Activated CD4-positive, alpha-beta T cell treated with anti-CD3 and anti-CD28 coated beads for 36 hours (primary cell): ENCODE measurements at regions not wholly inside any gene's neighbourhood (a gene's known extent, or its start where the extent isn't known, plus 50 kb on each side); places are given as distances from the start of the nearest gene placed in this dataset.
"Not testable (repeated sequence)": the region's sequence is repeated elsewhere in the genome, so short reads cannot be mapped to it uniquely, and the experiment has no call there.

Experiments used
- ATAC-seq: fragments of 200-7000 bp; cut with Tn5 transposase; one replicate; pipeline ENCODE4 v1.10.0; 2021; ENCODE audit warnings: mild to moderate bottlenecking, moderate library complexity
- CTCF ChIA-PET: fragments of 350-600 bp; sonication (Branson Sonifier 250); formaldehyde crosslinking; loops from one replicate; lab custom pipeline; 2021; ENCODE audit warnings: antibody characterized with exemption; lab: Charles Lee
- POLR2A ChIA-PET: fragments of 350-600 bp; sonication (Branson Sonifier 250); formaldehyde crosslinking; loops from one replicate; lab custom pipeline; 2021; ENCODE audit warnings: antibody characterized with exemption, inconsistent platforms; lab: Charles Lee
- DNase-seq: peaks from one replicate; pipeline ENCODE4 v3.0.0-alpha.2; 2020
- H3K27ac Mint-ChIP-seq: one replicate; pipeline ENCODE4 v1.8.0; 2021; ENCODE audit warnings: mixed read lengths
- H3K27me3 Mint-ChIP-seq: one replicate; pipeline ENCODE4 v1.8.0; 2021; ENCODE audit warnings: mixed read lengths
- H3K36me3 Mint-ChIP-seq: one replicate; pipeline ENCODE4 v1.8.0; 2021; ENCODE audit warnings: low read depth, mixed read lengths
- H3K4me1 Mint-ChIP-seq: one replicate; pipeline ENCODE4 v1.8.0; 2021; ENCODE audit warnings: mixed read lengths
- H3K4me3 Mint-ChIP-seq: one replicate; pipeline ENCODE4 v1.8.0; 2021; ENCODE audit warnings: mild to moderate bottlenecking, moderate library complexity, mixed read lengths
- H3K9me3 Mint-ChIP-seq: one replicate; pipeline ENCODE4 v1.8.0; 2021; ENCODE audit warnings: low read depth, mixed read lengths
- intact Hi-C, 2 experiments: fragments of 100-400 bp; cut with DNase I in 1 of 2; cut with micrococcal nuclease in 1 of 2; formaldehyde crosslinking; loops; one replicate each; pipeline versions ENCODE4 v1.14.2 to v1.15.1; 2022 to 2024; cut with DNase I, micrococcal nuclease

GRCh38 chr22:48718818-48719500 lies 1108.7 kb downstream of the BRD1 start:
- ChIA-PET POLR2A (no interaction called here), CTCF (no interaction called here)
- peaks cover 5% of the 10 kb centered on the region for H3K9me3 Mint-ChIP-seq
- H3K36me3 Mint-ChIP-seq, result no peaks in the 10 kb centered on the region
- intact Hi-C loops, result no loop called here
- H3K4me1 Mint-ChIP-seq, result no peaks in the 10 kb centered on the region
- no peak overlapping the region for H3K4me3 Mint-ChIP-seq
- no peak for ATAC-seq
- no peak overlapping the region for H3K27ac Mint-ChIP-seq
- DNase-seq, result no peak
- peaks cover 14% of the 10 kb centered on the region for H3K27me3 Mint-ChIP-seq

GRCh38 chr22:48717883-48718817 lies 1109.5 kb downstream of the BRD1 start:
- ChIA-PET POLR2A (no interaction called here), CTCF (no interaction called here)
- peaks cover 5% of the 10 kb centered on the region for H3K9me3 Mint-ChIP-seq
- H3K27ac Mint-ChIP-seq, result no peak overlapping the region
- DNase-seq (no peak), ATAC-seq (no peak)
- H3K4me3 Mint-ChIP-seq, result no peak overlapping the region
- peaks cover 14% of the 10 kb centered on the region for H3K27me3 Mint-ChIP-seq
- intact Hi-C loops, result no loop called here
- H3K4me1 Mint-ChIP-seq, result no peaks in the 10 kb centered on the region
- no peaks in the 10 kb centered on the region for H3K36me3 Mint-ChIP-seq

- ChIA-PET POLR2A (no interaction called here), CTCF (no interaction called here)
- intact Hi-C loops, result no loop called here
- Mint-ChIP-seq H3K4me3 (no peak overlapping the region), H3K27me3 (peaks cover 13% of the 10 kb centered on the region), H3K27ac (no peak overlapping the region), H3K4me1 (no peaks in the 10 kb centered on the region), H3K9me3 (peaks cover 5% of the 10 kb centered on the region), H3K36me3 (no peaks in the 10 kb centered on the region)
- ATAC-seq (no peak), DNase-seq (no peak)
Observed at GRCh38 chr22:48717076-48717810, 1110.4 kb downstream of the BRD1 start.

GRCh38 chr22:48716154-48716553 lies 1111.5 kb downstream of the BRD1 start:
- H3K4me1 Mint-ChIP-seq, H3K9me3 Mint-ChIP-seq, POLR2A ChIA-PET, ATAC-seq, H3K4me3 Mint-ChIP-seq, H3K27ac Mint-ChIP-seq, DNase-seq, intact Hi-C loops, H3K27me3 Mint-ChIP-seq, CTCF ChIA-PET, H3K36me3 Mint-ChIP-seq: not testable (repeated sequence)

- H3K4me1 Mint-ChIP-seq, result no peaks in the 10 kb centered on the region
Observed at GRCh38 chr22:48715511-48715910, 1112.2 kb downstream of the BRD1 start.

GRCh38 chr22:48714231-48714630 lies 1113.4 kb downstream of the BRD1 start:
- H3K36me3 Mint-ChIP-seq, result no peaks in the 10 kb centered on the region
- no peak for DNase-seq
- no peak for ATAC-seq
- H3K4me1 Mint-ChIP-seq, result no peaks in the 10 kb centered on the region
- H3K9me3 Mint-ChIP-seq, result peaks cover 5% of the 10 kb centered on the region
- H3K27ac Mint-ChIP-seq, result no peak overlapping the region
- ChIA-PET POLR2A (no interaction called here), CTCF (interaction anchor here (0.7 kb wide), 1 partner anchor 1678 kb away, joined by 3 read pairs; no protein-coding TSS in a partner anchor)
- H3K4me3 Mint-ChIP-seq, result no peak overlapping the region
- intact Hi-C loops, result no loop called here
- peaks cover 10% of the 10 kb centered on the region for H3K27me3 Mint-ChIP-seq

More at GRCh38 chr22:48715511-48715910, 1112.2 kb downstream of the BRD1 start:
- ATAC-seq (no peak), DNase-seq (no peak)
- intact Hi-C loops, result no loop called here
- H3K27ac Mint-ChIP-seq, result no peak overlapping the region
- H3K9me3 Mint-ChIP-seq, result peaks cover 5% of the 10 kb centered on the region
- H3K36me3 Mint-ChIP-seq, result no peaks in the 10 kb centered on the region
- peaks cover 10% of the 10 kb centered on the region for H3K27me3 Mint-ChIP-seq
- ChIA-PET CTCF (no interaction called here), POLR2A (no interaction called here)
- H3K4me3 Mint-ChIP-seq, result no peak overlapping the region

GRCh38 chr22:48713272-48714205 lies 1114.1 kb downstream of the BRD1 start:
- ATAC-seq, result no peak
- no peaks in the 10 kb centered on the region for H3K4me1 Mint-ChIP-seq
- peaks cover 10% of the 10 kb centered on the region for H3K27me3 Mint-ChIP-seq
- ChIA-PET POLR2A (no interaction called here), CTCF (no interaction called here)
- DNase-seq, result no peak
- intact Hi-C loops, result no loop called here
- no peak overlapping the region for H3K27ac Mint-ChIP-seq
- H3K9me3 Mint-ChIP-seq, result peaks cover 5% of the 10 kb centered on the region
- H3K36me3 Mint-ChIP-seq, result no peaks in the 10 kb centered on the region
- no peak overlapping the region for H3K4me3 Mint-ChIP-seq

GRCh38 chr22:48712558-48713271 lies 1115.0 kb downstream of the BRD1 start:
- DNase-seq (no peak), ATAC-seq (no peak)
- CTCF ChIA-PET, result no interaction called here
- H3K4me1 Mint-ChIP-seq, result no peaks in the 10 kb centered on the region
- H3K4me3 Mint-ChIP-seq, result no peak overlapping the region
- intact Hi-C loops, result no loop called here
- no peak overlapping the region for H3K27ac Mint-ChIP-seq
- H3K27me3 Mint-ChIP-seq, result peaks cover 10% of the 10 kb centered on the region
- peaks cover 5% of the 10 kb centered on the region for H3K9me3 Mint-ChIP-seq
- no peaks in the 10 kb centered on the region for H3K36me3 Mint-ChIP-seq
- POLR2A ChIA-PET, result no interaction called here

- intact Hi-C loops, result no loop called here
- no peak overlapping the region for H3K27ac Mint-ChIP-seq
- ChIA-PET CTCF (no interaction called here), POLR2A (no interaction called here)
- no peaks in the 10 kb centered on the region for H3K4me1 Mint-ChIP-seq
- H3K27me3 Mint-ChIP-seq, result peaks cover 6% of the 10 kb centered on the region
- H3K9me3 Mint-ChIP-seq, result peaks cover 5% of the 10 kb centered on the region
- ATAC-seq (no peak), DNase-seq (no peak)
- no peak overlapping the region for H3K4me3 Mint-ChIP-seq
- no peaks in the 10 kb centered on the region for H3K36me3 Mint-ChIP-seq
Observed at GRCh38 chr22:48711669-48712068, 1116.0 kb downstream of the BRD1 start.

- Mint-ChIP-seq H3K27me3 (peaks cover 4% of the 10 kb centered on the region), H3K36me3 (no peaks in the 10 kb centered on the region), H3K9me3 (peaks cover 3% of the 10 kb centered on the region), H3K4me1 (no peaks in the 10 kb centered on the region), H3K4me3 (no peak overlapping the region), H3K27ac (no peak overlapping the region)
- no peak for DNase-seq
- ChIA-PET CTCF (no interaction called here), POLR2A (no interaction called here)
- intact Hi-C loops, result no loop called here
- no peak for ATAC-seq
Observed at GRCh38 chr22:48711031-48711431, 1116.6 kb downstream of the BRD1 start.
